ENCODE measurements at regions not wholly inside any gene's neighbourhood (a gene's known extent, or its start where the extent isn't known, plus 50 kb on each side); places are given as distances from the start of the nearest gene placed in this dataset.
"Not testable (repeated sequence)": the region's sequence is repeated elsewhere in the genome, so short reads cannot be mapped to it uniquely, and the experiment has no call there.

DNA sequence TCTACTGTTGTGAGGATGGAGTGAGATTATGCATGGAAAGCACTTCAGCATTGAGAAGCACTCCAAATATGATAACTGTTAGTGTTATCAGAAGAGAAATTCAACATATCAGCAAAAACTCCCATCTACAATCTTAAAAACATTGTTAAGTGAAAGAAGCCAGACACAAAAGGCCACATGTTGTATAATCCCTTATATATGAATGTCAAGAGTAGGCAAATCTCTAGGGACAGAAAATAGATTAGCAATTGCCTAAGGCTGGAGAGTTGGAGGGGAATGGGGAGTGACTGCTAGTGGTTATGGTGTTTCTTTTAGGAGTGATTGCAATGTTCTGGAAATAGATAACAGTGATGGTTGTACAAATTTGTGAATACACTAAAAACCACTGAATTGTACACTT, 122.5 kb upstream of the LNX1 start:
- DNase-seq: no peak

- no peak for DNase-seq
Observed at GRCh38 chr4:53713296-53713695, 122.0 kb upstream of the LNX1 start.

- no peak for DNase-seq
Observed at GRCh38 chr4:53712408-53713020, 121.2 kb upstream of the LNX1 start.

GRCh38 chr4:53711926-53712325, 120.6 kb upstream of the LNX1 start:
- DNase-seq: no peak

DNA sequence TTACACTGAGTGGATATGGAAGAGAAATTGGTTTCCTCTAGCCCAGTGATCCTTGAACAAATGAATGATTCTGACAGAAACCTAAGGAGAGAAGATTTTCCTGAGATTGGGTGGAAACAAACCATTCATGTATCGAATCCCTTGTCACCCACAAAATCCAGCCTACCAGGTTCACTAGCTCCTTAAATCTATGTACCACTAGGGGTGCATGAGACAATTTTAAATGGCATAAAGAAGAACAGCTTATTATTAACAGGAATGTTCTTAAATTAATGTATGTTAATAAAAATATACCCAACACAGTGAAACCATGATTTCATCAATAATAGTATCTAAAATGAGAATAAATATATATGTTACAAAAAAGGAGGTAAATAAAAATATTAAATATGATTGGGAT, 118.4 kb upstream of the LNX1 start:
- peak; percentile 52 to 70 for DNase-seq

- no peak for DNase-seq
Observed at GRCh38 chr4:53707491-53707890, 116.2 kb upstream of the LNX1 start.

GRCh38 chr4:53706422-53707032, 115.2 kb upstream of the LNX1 start:
- peak; percentile 88 to 96 for DNase-seq

DNA sequence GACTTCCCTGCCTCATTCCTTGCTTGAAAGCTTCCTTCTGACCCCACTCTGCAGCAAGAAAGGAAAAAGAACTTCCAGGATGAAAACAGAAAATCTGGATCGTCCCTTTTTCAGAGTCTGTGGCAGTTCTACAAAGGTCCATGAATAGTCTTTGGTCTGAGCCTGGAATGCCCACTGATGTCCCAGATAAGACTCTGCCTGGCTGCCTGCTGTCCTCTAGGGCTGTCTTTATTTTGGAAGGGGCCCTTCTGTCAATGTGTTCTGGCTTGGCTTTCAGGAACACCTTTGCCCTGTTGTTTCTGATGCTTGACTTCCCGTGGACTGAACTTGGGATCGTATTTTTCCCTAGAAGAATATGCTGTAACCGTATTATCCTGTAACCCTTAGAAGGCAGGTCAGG, 114.7 kb upstream of the LNX1 start:
- no peak for DNase-seq

DNA sequence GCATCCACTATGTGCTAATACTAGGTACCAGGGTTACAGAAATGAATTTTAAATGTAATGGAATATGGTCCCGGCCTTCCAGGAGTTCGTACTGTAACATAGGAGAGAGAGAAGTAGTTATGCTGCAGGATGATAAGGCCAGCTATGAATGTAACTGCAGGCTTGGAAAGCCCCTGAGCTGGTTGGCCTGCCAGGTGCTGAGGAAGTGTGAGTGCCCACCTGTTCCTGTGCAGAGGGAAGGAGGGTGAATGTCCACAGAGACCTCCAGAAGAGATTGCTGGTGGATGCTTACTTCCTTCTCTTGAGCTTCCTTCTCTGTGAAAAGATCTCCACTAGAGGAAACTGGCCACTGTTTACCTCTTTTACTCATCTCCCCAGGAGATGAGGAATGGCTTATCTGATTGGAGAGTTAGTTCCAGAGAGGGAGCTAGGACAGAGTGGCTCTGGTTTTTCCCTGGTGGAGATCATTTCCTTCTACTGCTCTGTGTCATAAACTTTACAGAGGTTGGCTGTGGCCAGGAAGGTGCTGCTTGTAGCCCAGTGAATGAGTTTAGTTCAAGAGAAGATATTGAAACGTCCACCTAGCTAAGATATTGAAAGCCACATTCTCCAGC, 114.0 kb upstream of the LNX1 start:
- no peak for DNase-seq

- DNase-seq: no peak
Observed at GRCh38 chr4:53704329-53704728, 113.0 kb upstream of the LNX1 start.

DNA sequence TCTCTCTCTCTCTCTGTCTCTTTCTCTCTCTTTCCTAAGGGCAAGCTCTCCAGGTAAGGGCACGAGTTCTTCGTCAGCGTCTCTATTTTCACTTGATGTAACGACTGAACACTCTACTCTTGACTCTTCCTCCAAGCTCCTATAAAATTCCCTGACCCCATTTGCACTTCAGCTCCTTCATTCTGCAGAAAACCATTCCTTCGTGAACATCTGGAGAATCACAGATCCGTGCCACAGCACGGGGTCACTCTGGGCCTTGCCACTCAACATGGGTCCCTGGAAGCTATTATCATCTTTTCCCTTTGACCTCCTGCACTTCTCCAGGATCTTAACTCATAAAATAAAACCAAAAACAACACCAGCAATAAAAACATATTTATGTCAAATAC, 112.0 kb upstream of the LNX1 start:
- DNase-seq: no peak

DNA sequence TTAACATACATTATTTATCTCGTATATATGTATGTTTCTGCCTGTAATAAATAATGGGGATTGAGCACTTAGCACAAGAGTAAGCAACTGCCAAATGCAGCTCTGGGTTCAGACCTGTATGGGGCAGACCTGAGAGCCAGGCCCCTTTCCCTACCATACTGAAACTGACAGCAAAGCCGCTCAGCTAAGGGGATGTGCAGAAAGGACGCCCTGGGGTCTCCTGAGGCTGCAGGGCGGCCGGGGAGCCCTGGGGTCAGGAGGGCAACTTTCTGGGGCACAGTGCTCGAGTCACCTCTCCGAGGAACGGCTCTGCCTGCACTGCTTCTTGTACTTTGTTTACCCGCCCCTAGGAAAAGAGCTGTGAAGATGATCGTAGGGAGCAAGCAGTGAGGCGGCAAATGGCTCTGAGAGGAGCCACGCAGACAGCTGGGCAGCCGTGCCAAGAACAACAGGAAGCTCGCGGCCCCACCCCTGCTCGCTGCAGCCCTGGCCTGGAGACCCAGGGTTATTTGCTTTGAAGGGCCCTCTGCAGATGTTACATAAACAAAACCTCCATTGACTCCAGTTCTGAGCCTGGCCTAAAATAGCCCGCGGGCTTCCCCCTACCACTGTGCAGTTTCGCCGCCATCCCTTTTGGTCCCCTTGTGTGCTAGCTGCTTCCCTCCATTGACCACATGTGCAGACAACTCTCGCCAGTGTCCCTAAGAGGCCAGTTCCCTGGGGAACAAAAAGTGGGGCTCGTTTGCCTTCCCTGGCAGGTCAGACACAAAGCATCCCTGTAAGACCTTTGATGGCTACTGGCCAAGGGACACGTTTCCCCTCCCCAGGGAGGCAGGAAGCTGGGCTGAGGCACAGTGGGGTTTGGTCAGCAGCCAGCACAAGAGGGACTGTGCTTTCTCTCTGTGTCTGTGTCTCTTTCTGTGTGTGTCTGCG, 111.3 kb upstream of the LNX1 start:
- DNase-seq: peak; percentile 63 to 80

DNA sequence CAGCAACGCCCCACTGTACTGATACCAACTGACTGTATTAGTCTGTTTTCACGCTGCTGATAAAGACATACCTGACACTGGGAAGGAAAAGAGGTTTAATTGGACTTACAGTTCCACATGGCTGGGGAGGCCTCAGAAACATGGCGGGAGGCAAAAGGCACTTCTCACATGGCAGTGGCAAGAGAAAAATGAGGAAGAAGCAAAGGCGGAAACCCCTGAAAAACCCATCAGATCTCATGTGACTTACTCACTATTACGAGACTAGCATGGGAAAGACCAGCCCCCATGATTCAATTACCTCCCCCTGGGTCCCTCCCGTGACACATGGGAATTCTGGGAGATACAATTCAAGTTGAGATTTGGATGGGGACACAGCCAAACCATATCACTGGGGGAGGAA, 110.0 kb upstream of the LNX1 start:
- DNase-seq: not testable (repeated sequence)

DNA sequence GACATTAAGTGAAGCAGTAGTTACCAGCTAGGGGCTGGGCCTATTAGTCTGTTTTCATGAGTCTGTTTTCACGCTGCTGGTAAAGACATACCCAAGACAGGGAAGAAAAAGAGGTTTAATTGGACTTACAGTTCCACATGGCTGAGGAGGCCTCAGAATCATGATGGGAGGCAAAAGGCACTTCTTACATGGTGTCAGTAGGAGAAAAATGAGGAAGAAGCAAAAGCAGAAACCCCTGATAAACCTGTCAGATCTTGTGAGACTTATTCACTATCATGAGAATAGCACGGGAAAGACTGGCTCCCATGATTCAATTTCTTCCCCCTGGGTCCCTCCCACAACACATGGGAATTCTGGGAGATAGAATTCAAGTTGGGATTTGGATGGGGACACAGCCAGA, 108.0 kb upstream of the LNX1 start:
- peak in 1 of 2 experiments; percentile 28 for DNase-seq

GRCh38 chr4:53697016-53697685, 105.9 kb upstream of the LNX1 start:
- no peak for DNase-seq

- DNase-seq: peak in 1 of 2 experiments; percentile 28
Observed at GRCh38 chr4:53695540-53696463, 104.5 kb upstream of the LNX1 start.

DNA sequence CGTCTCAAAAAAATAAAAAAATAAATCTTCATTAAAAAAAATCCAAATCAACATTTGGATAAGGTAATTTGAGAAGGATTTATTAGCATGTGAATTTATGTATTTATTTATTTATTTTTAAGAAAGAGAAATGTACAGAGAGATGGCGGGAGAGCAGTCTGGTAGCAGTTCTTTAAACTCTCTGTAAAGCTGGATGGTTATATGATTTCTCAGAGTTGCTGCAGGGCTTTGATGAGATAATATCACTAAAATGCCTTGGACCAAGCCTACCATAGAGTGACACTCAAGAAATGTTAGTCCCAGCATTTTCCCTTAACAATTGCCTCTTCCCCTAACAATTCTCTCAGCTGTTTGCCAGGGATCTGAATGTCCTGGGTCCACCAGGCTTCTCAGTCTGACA, 103.4 kb upstream of the LNX1 start:
- no peak for DNase-seq

GRCh38 chr4:53693909-53694308, 102.6 kb upstream of the LNX1 start:
- DNase-seq: no peak

DNA sequence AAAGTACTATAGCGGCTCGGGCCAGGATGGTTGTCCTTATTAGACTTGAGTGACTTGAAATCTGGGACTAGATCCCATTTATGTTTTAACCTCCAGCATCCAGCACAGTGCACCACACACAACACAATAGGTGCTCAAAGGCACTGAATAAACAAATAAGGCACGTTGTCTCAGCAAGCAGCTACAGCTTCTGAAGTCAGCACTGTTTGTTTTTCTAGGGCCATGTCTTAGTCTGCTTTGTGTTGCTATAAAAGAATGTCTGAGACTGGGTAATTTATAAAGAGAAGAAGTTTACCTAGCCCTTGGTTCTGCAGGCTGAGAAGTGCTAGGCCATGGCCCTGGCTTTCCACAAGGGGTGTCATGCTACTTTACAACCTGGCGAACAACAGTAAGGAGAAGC, 102.1 kb upstream of the LNX1 start:
- DNase-seq: no peak

DNA sequence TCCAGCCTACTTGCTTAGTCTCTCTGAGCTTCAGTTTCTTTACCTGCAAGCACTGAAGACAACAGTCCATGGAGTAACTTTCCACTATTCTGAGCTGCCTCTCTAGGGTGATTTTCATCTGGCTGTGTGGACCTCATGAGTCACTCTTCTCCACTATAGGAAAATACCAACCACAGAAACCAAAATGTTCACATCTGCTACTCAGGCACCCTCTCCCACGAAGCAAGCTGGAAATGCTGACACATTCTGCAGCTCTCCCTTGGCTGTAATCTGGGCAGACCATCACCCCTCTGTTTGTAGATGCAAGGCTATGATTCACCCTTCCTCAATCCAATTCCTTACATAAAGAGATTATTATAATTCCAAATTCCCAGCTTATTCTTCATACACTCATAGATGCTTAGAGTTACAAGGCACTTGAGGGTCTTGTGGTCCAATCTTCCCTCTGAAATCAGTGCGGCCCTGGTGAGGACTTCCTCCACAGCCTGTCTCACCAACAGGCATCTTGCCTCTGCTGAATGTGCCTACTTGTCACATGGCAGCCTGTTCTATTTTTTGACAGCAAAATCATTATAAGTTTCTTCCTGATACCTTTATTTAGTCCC, 97.0 kb upstream of the LNX1 start:
- peak; percentile 96 for DNase-seq

- no peak for DNase-seq
Observed at GRCh38 chr4:53686521-53686920, 95.2 kb upstream of the LNX1 start.

Data from Kasumi-1 (cell line).